ENCODE measurements at regions not wholly inside any gene's neighbourhood (a gene's known extent, or its start where the extent isn't known, plus 50 kb on each side); places are given as distances from the start of the nearest gene placed in this dataset.

- TF ChIP-seq CBX5 (CRISPR knock-in tag; IDR thresholded peaks at IDR 0.05; ENCODE audit: borderline replicate concordance) (no peak), MTA3 (CRISPR knock-in tag; IDR thresholded peaks at IDR 0.05) (no peak)
- Histone ChIP-seq H2AFZ (ENCODE audit: low read length) (no peak overlapping the region), H3K27ac (ENCODE audit: extremely low read length, insufficient read depth, low read length) (no peak overlapping the region), H3K4me1 (ENCODE audit: insufficient read depth, low read length) (no peaks in the 10 kb centered on the region), H3K4me2 (ENCODE audit: low read depth, low read length) (no peak overlapping the region), H3K9ac (ENCODE audit: insufficient read depth, low read depth, low read length) (no peak overlapping the region), H3K79me2 (ENCODE audit: insufficient read depth, low read length) (no peaks in the 10 kb centered on the region), H3K27me3 (ENCODE audit: control insufficient read depth in 1 of 2, insufficient read depth in 2 of 2, low read length in 2 of 2) (no peaks in the 10 kb centered on the region), H3K4me3 (replicated peaks in 1 of 3; ENCODE audit: insufficient read depth in 1 of 3, low read depth in 2 of 3, low read length in 3 of 3) (no peak overlapping the region), H3K36me3 (replicated peaks in 1 of 2; ENCODE audit: control insufficient read depth in 1 of 2, insufficient read depth in 2 of 2, low read length in 2 of 2) (no peaks in the 10 kb centered on the region), H4K20me1 (ENCODE audit: insufficient read depth, low read length) (no peaks in the 10 kb centered on the region), H3K9me3 (ENCODE audit: low read length) (no peaks in the 10 kb centered on the region)
- BruUV-seq (replicated peaks): no TSS peak
- WGBS (ENCODE audit: low lambda C conversion rate): 45% methylated on average over 5 of the region's 5 CpGs
- DNase-seq (ENCODE audit: low spot score) (no peak), ATAC-seq (no peak), FAIRE-seq (no peak)
- ChIA-PET CTCF (ENCODE audit: low intra/inter-chr PET ratio, low total read pairs) (no interaction called here), POLR2A (no interaction called here)
- in situ Hi-C loops (cut with HindIII; ENCODE audit: extremely low pct_ligation_motif_present, low pct_unique_long_range_greater_than_20kb): no loop called here
- intact Hi-C loops (cut with micrococcal nuclease; ENCODE audit: unreplicated experiment): no loop called here
Observed at GRCh38 chr7:81207801-81208200, 288.9 kb upstream of the SEMA3C start.

- ChIA-PET POLR2A (no interaction called here), CTCF (ENCODE audit: low intra/inter-chr PET ratio, low total read pairs) (no interaction called here)
- Histone ChIP-seq H2AFZ (ENCODE audit: low read length) (no peak overlapping the region), H3K4me1 (ENCODE audit: insufficient read depth, low read length) (no peaks in the 10 kb centered on the region), H3K36me3 (replicated peaks in 1 of 2; ENCODE audit: control insufficient read depth in 1 of 2, insufficient read depth in 2 of 2, low read length in 2 of 2) (no peaks in the 10 kb centered on the region), H3K9ac (ENCODE audit: insufficient read depth, low read depth, low read length) (no peak overlapping the region), H3K27me3 (ENCODE audit: control insufficient read depth in 1 of 2, insufficient read depth in 2 of 2, low read length in 2 of 2) (no peaks in the 10 kb centered on the region), H4K20me1 (ENCODE audit: insufficient read depth, low read length) (no peaks in the 10 kb centered on the region), H3K27ac (ENCODE audit: extremely low read length, insufficient read depth, low read length) (no peak overlapping the region), H3K4me2 (ENCODE audit: low read depth, low read length) (no peak overlapping the region), H3K4me3 (replicated peaks in 1 of 3; ENCODE audit: insufficient read depth in 1 of 3, low read depth in 2 of 3, low read length in 3 of 3) (no peak overlapping the region), H3K79me2 (ENCODE audit: insufficient read depth, low read length) (no peaks in the 10 kb centered on the region), H3K9me3 (ENCODE audit: low read length) (no peaks in the 10 kb centered on the region)
- no peak for FAIRE-seq
- 1% methylated on average over 2 of the region's 2 CpGs for WGBS (ENCODE audit: low lambda C conversion rate)
- intact Hi-C loops (cut with micrococcal nuclease; ENCODE audit: unreplicated experiment) (no loop called here), in situ Hi-C loops (cut with HindIII; ENCODE audit: extremely low pct_ligation_motif_present, low pct_unique_long_range_greater_than_20kb) (no loop called here)
- DNase-seq (ENCODE audit: low spot score): no peak
- no peak for ATAC-seq
- BruUV-seq (replicated peaks): no TSS peak
- TF ChIP-seq ZFYVE20 (CRISPR knock-in tag; IDR thresholded peaks at IDR 0.05; ENCODE audit: borderline replicate concordance, low read depth): no peak
- no peak for TF ChIP-seq RAD21 (CRISPR knock-in tag; IDR thresholded peaks at IDR 0.05)
- no peak for TF ChIP-seq POLR2G (IDR thresholded peaks at IDR 0.05; ENCODE audit: low read depth, low read length)
- no peak for TF ChIP-seq ZFP82 (CRISPR knock-in tag; IDR thresholded peaks at IDR 0.05; ENCODE audit: borderline replicate concordance)
- no peak for TF ChIP-seq TEAD2 (CRISPR knock-in tag; IDR thresholded peaks at IDR 0.05)
- TF ChIP-seq GMEB2 (CRISPR knock-in tag; IDR thresholded peaks at IDR 0.05; ENCODE audit: low read depth): no peak
- no peak for TF ChIP-seq ADNP (CRISPR knock-in tag; IDR thresholded peaks at IDR 0.05)
- TF ChIP-seq TP53 (CRISPR knock-in tag; conservative IDR thresholded peaks at IDR 0.05): no peak
- TF ChIP-seq HIVEP1 (CRISPR knock-in tag; IDR thresholded peaks at IDR 0.05): no peak
- TF ChIP-seq ZSCAN22 (CRISPR knock-in tag; IDR thresholded peaks at IDR 0.05): no peak
- no peak for TF ChIP-seq YY1 (IDR thresholded peaks at IDR 0.05; ENCODE audit: insufficient read depth, insufficient replicate concordance, low read depth, low read length)
- TF ChIP-seq ZNF691 (CRISPR knock-in tag; IDR thresholded peaks at IDR 0.05; ENCODE audit: borderline replicate concordance, low read depth): no peak
- no peak for TF ChIP-seq PAF1 (CRISPR knock-in tag; IDR thresholded peaks at IDR 0.05)
- TF ChIP-seq ZNF75D (CRISPR knock-in tag; IDR thresholded peaks at IDR 0.05; ENCODE audit: borderline replicate concordance): no peak
- TF ChIP-seq ZNF225 (CRISPR knock-in tag; IDR thresholded peaks at IDR 0.05): no peak
- TF ChIP-seq NFIB (CRISPR knock-in tag; IDR thresholded peaks at IDR 0.05; ENCODE audit: borderline replicate concordance): no peak
- TF ChIP-seq SSRP1 (CRISPR knock-in tag; IDR thresholded peaks at IDR 0.05): no peak
Observed at GRCh38 chr7:81206667-81207360, 288.0 kb upstream of the SEMA3C start.

Measured in HepG2 (cell line).